ENCODE measurements at regions not wholly inside any gene's neighbourhood (a gene's known extent, or its start where the extent isn't known, plus 50 kb on each side); places are given as distances from the start of the nearest gene placed in this dataset.

- H3K4me3 Mint-ChIP-seq, result no peak overlapping the region
- H3K27ac Mint-ChIP-seq, result no peak overlapping the region
- no peaks in the 10 kb centered on the region for H3K9me3 Mint-ChIP-seq
- H3K4me1 Mint-ChIP-seq (ENCODE audit: low read depth), result no peaks in the 10 kb centered on the region
- no peaks in the 10 kb centered on the region for H3K27me3 Mint-ChIP-seq
- no peaks in the 10 kb centered on the region for H3K36me3 Mint-ChIP-seq (ENCODE audit: low read depth)
Observed at GRCh38 chr9:82670000-82670399, 392.9 kb downstream of the RASEF start.

- no peaks in the 10 kb centered on the region for H3K36me3 Mint-ChIP-seq (ENCODE audit: low read depth)
- no peaks in the 10 kb centered on the region for H3K9me3 Mint-ChIP-seq
- no peak overlapping the region for H3K4me3 Mint-ChIP-seq
- H3K27me3 Mint-ChIP-seq, result no peaks in the 10 kb centered on the region
- no peaks in the 10 kb centered on the region for H3K4me1 Mint-ChIP-seq (ENCODE audit: low read depth)
- H3K27ac Mint-ChIP-seq, result no peak overlapping the region
Observed at GRCh38 chr9:82670726-82671125, 392.2 kb downstream of the RASEF start.

GRCh38 chr9:82673201-82673600 is 389.7 kb downstream of the RASEF start:
- H3K4me3 Mint-ChIP-seq, result no peak overlapping the region
- no peaks in the 10 kb centered on the region for H3K36me3 Mint-ChIP-seq (ENCODE audit: low read depth)
- H3K27ac Mint-ChIP-seq, result no peak overlapping the region
- H3K9me3 Mint-ChIP-seq, result no peaks in the 10 kb centered on the region
- H3K4me1 Mint-ChIP-seq (ENCODE audit: low read depth), result no peaks in the 10 kb centered on the region
- no peaks in the 10 kb centered on the region for H3K27me3 Mint-ChIP-seq

- Mint-ChIP-seq H3K36me3 (ENCODE audit: low read depth) (no peaks in the 10 kb centered on the region), H3K9me3 (no peaks in the 10 kb centered on the region), H3K27me3 (no peaks in the 10 kb centered on the region), H3K4me3 (no peak overlapping the region), H3K27ac (no peak overlapping the region), H3K4me1 (ENCODE audit: low read depth) (no peaks in the 10 kb centered on the region)
Observed at GRCh38 chr9:82673919-82674318, 389.0 kb downstream of the RASEF start.

- Mint-ChIP-seq H3K27ac (no peak overlapping the region), H3K36me3 (ENCODE audit: low read depth) (no peaks in the 10 kb centered on the region), H3K9me3 (no peaks in the 10 kb centered on the region), H3K4me3 (no peak overlapping the region), H3K4me1 (ENCODE audit: low read depth) (no peaks in the 10 kb centered on the region), H3K27me3 (no peaks in the 10 kb centered on the region)
Observed at GRCh38 chr9:82675102-82675501, 387.8 kb downstream of the RASEF start.

GRCh38 chr9:82675605-82676004 is 387.3 kb downstream of the RASEF start:
- no peaks in the 10 kb centered on the region for H3K4me1 Mint-ChIP-seq (ENCODE audit: low read depth)
- no peak overlapping the region for H3K27ac Mint-ChIP-seq
- H3K9me3 Mint-ChIP-seq, result no peaks in the 10 kb centered on the region
- no peaks in the 10 kb centered on the region for H3K36me3 Mint-ChIP-seq (ENCODE audit: low read depth)
- no peak overlapping the region for H3K4me3 Mint-ChIP-seq
- H3K27me3 Mint-ChIP-seq, result no peaks in the 10 kb centered on the region

- H3K4me1 Mint-ChIP-seq (ENCODE audit: low read depth), result no peaks in the 10 kb centered on the region
- no peaks in the 10 kb centered on the region for H3K9me3 Mint-ChIP-seq
- H3K4me3 Mint-ChIP-seq, result no peak overlapping the region
- no peaks in the 10 kb centered on the region for H3K36me3 Mint-ChIP-seq (ENCODE audit: low read depth)
- H3K27ac Mint-ChIP-seq, result no peak overlapping the region
- no peaks in the 10 kb centered on the region for H3K27me3 Mint-ChIP-seq
Observed at GRCh38 chr9:82677086-82677485, 385.9 kb downstream of the RASEF start.

- H3K4me1 Mint-ChIP-seq (ENCODE audit: low read depth), result no peaks in the 10 kb centered on the region
- H3K9me3 Mint-ChIP-seq, result no peaks in the 10 kb centered on the region
- H3K27ac Mint-ChIP-seq, result no peak overlapping the region
- no peak overlapping the region for H3K4me3 Mint-ChIP-seq
- no peaks in the 10 kb centered on the region for H3K27me3 Mint-ChIP-seq
- no peaks in the 10 kb centered on the region for H3K36me3 Mint-ChIP-seq (ENCODE audit: low read depth)
Observed at GRCh38 chr9:82679472-82679871, 383.5 kb downstream of the RASEF start.

GRCh38 chr9:82680179-82680935 is 382.6 kb downstream of the RASEF start:
- H3K27ac Mint-ChIP-seq, result no peak overlapping the region
- H3K4me3 Mint-ChIP-seq, result no peak overlapping the region
- no peaks in the 10 kb centered on the region for H3K9me3 Mint-ChIP-seq
- no peaks in the 10 kb centered on the region for H3K4me1 Mint-ChIP-seq (ENCODE audit: low read depth)
- H3K36me3 Mint-ChIP-seq (ENCODE audit: low read depth), result no peaks in the 10 kb centered on the region
- H3K27me3 Mint-ChIP-seq, result no peaks in the 10 kb centered on the region

- Mint-ChIP-seq H3K4me1 (ENCODE audit: low read depth) (no peaks in the 10 kb centered on the region), H3K27me3 (no peaks in the 10 kb centered on the region), H3K36me3 (ENCODE audit: low read depth) (no peaks in the 10 kb centered on the region), H3K9me3 (no peaks in the 10 kb centered on the region), H3K27ac (no peak overlapping the region), H3K4me3 (no peak overlapping the region)
Observed at GRCh38 chr9:82681809-82682208, 381.1 kb downstream of the RASEF start.

- H3K27ac Mint-ChIP-seq, result no peak overlapping the region
- H3K9me3 Mint-ChIP-seq, result no peaks in the 10 kb centered on the region
- no peaks in the 10 kb centered on the region for H3K4me1 Mint-ChIP-seq (ENCODE audit: low read depth)
- H3K4me3 Mint-ChIP-seq, result no peak overlapping the region
- no peaks in the 10 kb centered on the region for H3K36me3 Mint-ChIP-seq (ENCODE audit: low read depth)
- no peaks in the 10 kb centered on the region for H3K27me3 Mint-ChIP-seq
Observed at GRCh38 chr9:82682431-82682830, 380.5 kb downstream of the RASEF start.

GRCh38 chr9:82695704-82696103 is 367.2 kb downstream of the RASEF start:
- Mint-ChIP-seq H3K27me3 (no peaks in the 10 kb centered on the region), H3K36me3 (ENCODE audit: low read depth) (no peaks in the 10 kb centered on the region), H3K4me3 (no peak overlapping the region), H3K4me1 (ENCODE audit: low read depth) (no peaks in the 10 kb centered on the region), H3K27ac (no peak overlapping the region), H3K9me3 (peaks cover 12% of the 10 kb centered on the region)

GRCh38 chr9:82706786-82707185 is 356.2 kb downstream of the RASEF start:
- no peaks in the 10 kb centered on the region for H3K4me1 Mint-ChIP-seq (ENCODE audit: low read depth)
- no peak overlapping the region for H3K27ac Mint-ChIP-seq
- H3K27me3 Mint-ChIP-seq, result no peaks in the 10 kb centered on the region
- H3K9me3 Mint-ChIP-seq, result peaks cover 10% of the 10 kb centered on the region
- no peaks in the 10 kb centered on the region for H3K36me3 Mint-ChIP-seq (ENCODE audit: low read depth)
- no peak overlapping the region for H3K4me3 Mint-ChIP-seq

- H3K36me3 Mint-ChIP-seq (ENCODE audit: low read depth), result no peaks in the 10 kb centered on the region
- no peaks in the 10 kb centered on the region for H3K27me3 Mint-ChIP-seq
- peaks cover 17% of the 10 kb centered on the region for H3K9me3 Mint-ChIP-seq
- H3K27ac Mint-ChIP-seq, result no peak overlapping the region
- H3K4me3 Mint-ChIP-seq, result no peak overlapping the region
- no peaks in the 10 kb centered on the region for H3K4me1 Mint-ChIP-seq (ENCODE audit: low read depth)
Observed at GRCh38 chr9:82716821-82717220, 346.1 kb downstream of the RASEF start.

GRCh38 chr9:82720515-82720914 is 342.4 kb downstream of the RASEF start:
- Mint-ChIP-seq H3K27ac (no peak overlapping the region), H3K4me1 (ENCODE audit: low read depth) (no peaks in the 10 kb centered on the region), H3K4me3 (no peak overlapping the region), H3K9me3 (peaks cover 13% of the 10 kb centered on the region), H3K27me3 (no peaks in the 10 kb centered on the region), H3K36me3 (ENCODE audit: low read depth) (no peaks in the 10 kb centered on the region)

GRCh38 chr9:82721593-82721992 is 341.3 kb downstream of the RASEF start:
- Mint-ChIP-seq H3K27ac (no peak overlapping the region), H3K4me3 (no peak overlapping the region), H3K27me3 (no peaks in the 10 kb centered on the region), H3K4me1 (ENCODE audit: low read depth) (no peaks in the 10 kb centered on the region), H3K36me3 (ENCODE audit: low read depth) (no peaks in the 10 kb centered on the region), H3K9me3 (peaks cover 13% of the 10 kb centered on the region)
